Prostate gland (tissue), 2 donors: ENCODE measurements at regions not wholly inside any gene's neighbourhood (a gene's known extent, or its start where the extent isn't known, plus 50 kb on each side); places are given as distances from the start of the nearest gene placed in this dataset.

ENCODE experiments used
- CTCF ChIP-seq, 4 experiments: fragments of 200-600 bp in 2 of 4; fragments of 450-650 bp in 2 of 4; sonication (generic) in 2 of 4; IDR thresholded peaks; 1 replicate in 3 of 4; 2 replicates in 1 of 4; pipeline ENCODE4 v1.5.1; 2016 to 2019; ENCODE audit warnings: antibody characterized with exemption in 4 of 4, mild to moderate bottlenecking in 2 of 4, moderate library complexity in 2 of 4
- POLR2A ChIP-seq: fragments of 450-650 bp; IDR thresholded peaks from one replicate; pipeline ENCODE4 v1.6.1; 2016; ENCODE audit warnings: antibody characterized with exemption, mild to moderate bottlenecking

- TF ChIP-seq CTCF (IDR thresholded peaks at IDR 0.05) (no peak), POLR2A (no peak)
Observed at GRCh38 chr6:147787417-147787816, 278.9 kb downstream of the SAMD5 start.
